GM12873 (cell line): ENCODE measurements at regions not wholly inside any gene's neighbourhood (a gene's known extent, or its start where the extent isn't known, plus 50 kb on each side); places are given as distances from the start of the nearest gene placed in this dataset.

Experiments used
- CTCF ChIP-seq: IDR thresholded peaks from 2 replicates; pipeline ENCODE4 v1.5.1; 2012; ENCODE audit warnings: low read depth, mild to moderate bottlenecking, moderate library complexity, low read length, control low read depth; ENCODE audit not compliant: insufficient read depth; ENCODE audit errors: missing control alignments

DNA sequence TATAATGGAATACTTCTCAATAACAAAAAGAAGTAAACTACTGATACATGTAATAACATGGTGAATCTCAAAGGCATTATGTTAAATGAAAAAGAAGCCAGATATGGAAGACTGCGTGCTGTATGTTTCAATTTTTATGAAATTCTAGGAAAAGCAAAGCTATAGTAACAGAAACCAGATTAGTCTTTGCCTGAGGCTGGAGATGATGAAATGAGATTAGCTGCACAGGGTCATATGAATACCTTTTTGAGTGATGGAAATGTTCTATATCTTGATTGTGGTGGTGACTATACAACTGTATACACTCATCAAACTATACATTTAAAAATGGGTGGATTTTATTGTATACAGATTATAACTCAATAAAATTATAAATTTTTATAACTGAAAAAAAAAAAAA, 113.5 kb downstream of the TMEM30B start:
- no peak for TF ChIP-seq CTCF

DNA sequence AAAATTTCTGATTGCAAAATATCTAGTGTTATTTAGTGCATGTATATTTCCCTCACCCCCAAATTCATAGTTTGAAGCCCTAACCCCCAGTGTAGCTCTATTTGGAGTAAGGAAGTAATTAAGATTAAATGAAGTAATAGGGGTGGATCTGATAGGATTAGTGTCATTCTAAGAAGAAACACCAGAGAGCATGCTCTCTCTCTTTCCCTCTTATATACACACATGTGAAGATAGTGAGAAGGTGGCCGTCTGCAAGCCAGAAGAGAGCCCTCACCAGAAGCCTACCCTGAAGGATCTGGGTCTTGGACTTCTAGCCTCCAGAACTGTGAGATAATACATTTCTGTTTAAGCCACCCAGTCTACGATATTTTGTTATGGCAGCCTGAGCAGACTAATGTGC, 120.3 kb downstream of the TMEM30B start:
- no peak for TF ChIP-seq CTCF

DNA sequence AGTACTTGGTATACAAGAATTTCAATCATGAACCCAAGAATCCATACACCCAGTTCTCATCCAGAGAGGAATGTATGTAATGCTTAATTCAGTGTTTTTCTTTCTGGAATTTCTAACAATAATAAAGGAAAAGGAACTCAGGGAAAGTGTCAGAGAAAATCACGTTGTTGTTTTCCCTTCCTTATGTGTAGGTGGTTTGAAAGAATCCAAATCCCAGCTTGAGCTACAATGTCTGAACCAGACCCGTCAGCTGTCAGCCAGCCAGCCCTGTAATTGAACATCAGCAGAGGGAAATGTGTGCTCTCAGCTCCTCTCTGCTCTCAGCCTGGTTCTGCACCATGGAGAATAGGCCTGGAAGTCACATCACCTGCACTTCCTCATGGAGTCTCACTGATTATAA, 126.5 kb downstream of the TMEM30B start:
- no peak for TF ChIP-seq CTCF

- TF ChIP-seq CTCF = no peak
These were observed 127.1 kb downstream of the TMEM30B start for GRCh38 chr14:61153914-61154545.

- TF ChIP-seq CTCF = no peak
These were observed 127.7 kb downstream of the TMEM30B start for GRCh38 chr14:61153431-61153830.

DNA sequence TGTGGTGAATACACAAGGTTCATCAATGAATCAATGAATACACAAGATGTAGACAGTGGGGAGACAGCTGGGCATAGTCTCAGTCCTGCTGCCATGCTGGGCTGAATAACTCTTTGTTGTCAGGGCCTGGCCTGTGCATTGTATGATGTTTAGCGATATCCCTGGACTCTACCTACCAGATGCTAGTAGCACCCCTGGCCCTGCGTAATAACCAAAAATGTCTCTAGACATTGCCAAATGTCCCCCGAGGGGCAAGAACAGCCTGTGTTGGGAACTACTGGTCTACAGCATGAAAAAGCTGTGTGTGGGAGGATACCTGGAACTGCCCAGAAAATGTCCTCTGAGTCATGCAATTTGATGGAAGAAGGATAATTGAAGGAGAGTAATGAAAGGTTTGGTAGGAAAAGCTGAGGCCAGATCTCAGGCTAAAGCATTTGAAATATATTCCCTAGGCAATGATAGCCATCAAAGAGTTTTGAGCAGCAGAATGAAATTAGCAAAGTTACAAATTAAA, 128.2 kb downstream of the TMEM30B start:
- no peak for TF ChIP-seq CTCF

GRCh38 chr14:61151251-61151650, 129.9 kb downstream of the TMEM30B start:
- TF ChIP-seq CTCF = no peak

DNA sequence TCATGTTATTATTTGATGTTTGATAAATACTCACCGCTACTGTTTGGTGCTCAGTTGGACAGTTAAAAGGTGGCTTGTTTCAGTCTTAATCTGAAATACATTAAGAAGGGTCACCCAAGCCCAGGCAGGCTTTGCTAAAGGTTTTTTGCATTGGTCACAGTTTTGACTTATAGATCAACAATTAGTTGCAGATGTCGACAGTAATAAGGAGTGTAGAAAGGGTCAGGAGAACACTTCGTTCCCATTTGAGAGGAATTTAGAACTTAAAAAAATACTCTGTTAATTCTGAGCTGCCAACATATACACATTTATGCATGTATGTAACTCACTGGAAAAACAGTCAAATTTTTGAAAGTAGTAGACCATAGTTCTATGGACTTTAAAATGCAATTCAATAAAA, 130.3 kb downstream of the TMEM30B start:
- TF ChIP-seq CTCF = no peak
